K562 (cell line): ENCODE measurements at regions not wholly inside any gene's neighbourhood (a gene's known extent, or its start where the extent isn't known, plus 50 kb on each side); places are given as distances from the start of the nearest gene placed in this dataset.

Experiments
- BRCA1 ChIP-seq, 2 experiments: fragments of 450-650 bp in 1 of 2; sonication (generic) in 1 of 2; formaldehyde crosslinking in 1 of 2; IDR thresholded peaks; 2 replicates each; pipeline versions ENCODE4 v1.5.0 to v1.6.1; 2017 to 2020; ENCODE audit warnings: mild to moderate bottlenecking in 1 of 2, missing genetic modification reagents in 1 of 2
- CCAR2 ChIP-seq: fragments of 200-400 bp; formaldehyde crosslinking; IDR thresholded peaks from 2 replicates; pipeline ENCODE4 v1.6.1; 2017; ENCODE audit warnings: mild to moderate bottlenecking, low read depth, low read length
- DIDO1 ChIP-seq: fragments of 450-650 bp; IDR thresholded peaks from 2 replicates; pipeline ENCODE4 v1.6.1; 2016; ENCODE audit warnings: low read depth, missing biosample characterization, missing genetic modification characterization
- EHMT2 ChIP-seq: fragments of 450-650 bp; IDR thresholded peaks from 2 replicates; pipeline ENCODE4 v1.6.1; 2018; ENCODE audit warnings: antibody characterized with exemption
- MLLT1 ChIP-seq, 2 experiments: fragments of 450-650 bp; IDR thresholded peaks; 2 replicates each; pipeline ENCODE4 v1.6.1; 2016
- MTA2 ChIP-seq: fragments of 450-650 bp; IDR thresholded peaks from 2 replicates; pipeline ENCODE4 v1.6.1; 2016; ENCODE audit warnings: low read depth
- NCOA1 ChIP-seq: fragments of 450-650 bp; IDR thresholded peaks from 2 replicates; pipeline ENCODE4 v1.6.1; 2016; ENCODE audit warnings: low read depth
- NKRF ChIP-seq: fragments of 450-650 bp; IDR thresholded peaks from 2 replicates; pipeline ENCODE4 v1.6.1; 2016; ENCODE audit warnings: borderline replicate concordance
- OTX1 ChIP-seq: fragments of 450-650 bp; formaldehyde crosslinking; IDR thresholded peaks from 2 replicates; pipeline ENCODE4 v1.4.0; 2022; ENCODE audit warnings: mild to moderate bottlenecking
- PURB ChIP-seq: sonication (generic); formaldehyde crosslinking; IDR thresholded peaks from 2 replicates; pipeline ENCODE4 v1.9.0; 2021; ENCODE audit warnings: low read depth, mild to moderate bottlenecking, missing genetic modification reagents
- ZFP91 ChIP-seq: sonication (generic); formaldehyde crosslinking; IDR thresholded peaks from 2 replicates; pipeline ENCODE4 v1.8.0; 2022; ENCODE audit warnings: mild to moderate bottlenecking, missing genetic modification reagents
- ZNF318 ChIP-seq, 2 experiments: fragments of 450-650 bp; IDR thresholded peaks; 2 replicates each; pipeline ENCODE4 v1.6.1; 2016; ENCODE audit warnings: mild to moderate bottlenecking in 2 of 2, borderline replicate concordance in 1 of 2, low read depth in 1 of 2, moderate library complexity in 1 of 2

- TF ChIP-seq ZNF318 (IDR thresholded peaks at IDR 0.05; ENCODE audit: borderline replicate concordance in 1 of 2, low read depth in 1 of 2) = no peak
- peak; percentile 36; the same call in 1 of the 2 replicates for TF ChIP-seq NCOA1
- no peak; the same call in 1 of the 2 replicates for TF ChIP-seq MTA2
- peak; percentile 58; the same call in 1 of the 2 replicates for TF ChIP-seq NKRF
- no peak for TF ChIP-seq ZFP91 (CRISPR knock-in tag)
- no peak for TF ChIP-seq PURB (CRISPR knock-in tag)
- peak; percentile 59; the same call in 1 of the 2 replicates for TF ChIP-seq DIDO1 (tag)
- peak; percentile 97 for TF ChIP-seq OTX1
- TF ChIP-seq EHMT2 = peak; percentile 73; the same call in 1 of the 2 replicates
- no peak for TF ChIP-seq CCAR2
- no peak for TF ChIP-seq BRCA1 (IDR thresholded peaks at IDR 0.05)
- TF ChIP-seq BRCA1 (CRISPR knock-in tag; IDR thresholded peaks at IDR 0.05) = no peak
- peak; percentile 80 to 83; a peak in 1 of 4 replicates for TF ChIP-seq MLLT1 (IDR thresholded peaks at IDR 0.05)
Observed at GRCh38 chr21:35206141-35207125, 157.3 kb upstream of the RUNX1 start (continued).
